ENCODE measurements at regions not wholly inside any gene's neighbourhood (a gene's known extent, or its start where the extent isn't known, plus 50 kb on each side); places are given as distances from the start of the nearest gene placed in this dataset.

- TF ChIP-seq ZNF24 (IDR thresholded peaks at IDR 0.05): 0 out of 2 replicates have a peak, but pooled peaks have one; percentile 11
- TF ChIP-seq CHD2 (IDR thresholded peaks at IDR 0.05; ENCODE audit: borderline replicate concordance, low read depth, low read length): no peak
- TF ChIP-seq SMAD1 (IDR thresholded peaks at IDR 0.05; ENCODE audit: low read depth, partially characterized antibody): peak; percentile 42
- peak; percentile 96 for TF ChIP-seq NBN (IDR thresholded peaks at IDR 0.05)
- peak; percentile 99 for TF ChIP-seq ATF2 (IDR thresholded peaks at IDR 0.05; ENCODE audit: low read length)
- TF ChIP-seq IKZF1 (conservative IDR thresholded peaks at IDR 0.05): peak; percentile 97
- peak; percentile 58; the same call in 1 of the 2 replicates for TF ChIP-seq MAX (IDR thresholded peaks at IDR 0.05; ENCODE audit: low read depth, low read length)
- TF ChIP-seq RUNX3 (IDR thresholded peaks at IDR 0.05; ENCODE audit: low read length): peak; percentile 99
- TF ChIP-seq CHD4 (IDR thresholded peaks at IDR 0.05): no peak
- no peak for TF ChIP-seq POLR2AphosphoS2 (IDR thresholded peaks at IDR 0.05; ENCODE audit: low read depth, low read length)
- peak; percentile 93 for TF ChIP-seq PML (IDR thresholded peaks at IDR 0.05; ENCODE audit: low read length)
- peak; percentile 90 for TF ChIP-seq CBFB (IDR thresholded peaks at IDR 0.05; ENCODE audit: low read depth)
- peak; percentile 95 to 96 for TF ChIP-seq IKZF2 (IDR thresholded peaks at IDR 0.05)
- TF ChIP-seq, protein P1, sequence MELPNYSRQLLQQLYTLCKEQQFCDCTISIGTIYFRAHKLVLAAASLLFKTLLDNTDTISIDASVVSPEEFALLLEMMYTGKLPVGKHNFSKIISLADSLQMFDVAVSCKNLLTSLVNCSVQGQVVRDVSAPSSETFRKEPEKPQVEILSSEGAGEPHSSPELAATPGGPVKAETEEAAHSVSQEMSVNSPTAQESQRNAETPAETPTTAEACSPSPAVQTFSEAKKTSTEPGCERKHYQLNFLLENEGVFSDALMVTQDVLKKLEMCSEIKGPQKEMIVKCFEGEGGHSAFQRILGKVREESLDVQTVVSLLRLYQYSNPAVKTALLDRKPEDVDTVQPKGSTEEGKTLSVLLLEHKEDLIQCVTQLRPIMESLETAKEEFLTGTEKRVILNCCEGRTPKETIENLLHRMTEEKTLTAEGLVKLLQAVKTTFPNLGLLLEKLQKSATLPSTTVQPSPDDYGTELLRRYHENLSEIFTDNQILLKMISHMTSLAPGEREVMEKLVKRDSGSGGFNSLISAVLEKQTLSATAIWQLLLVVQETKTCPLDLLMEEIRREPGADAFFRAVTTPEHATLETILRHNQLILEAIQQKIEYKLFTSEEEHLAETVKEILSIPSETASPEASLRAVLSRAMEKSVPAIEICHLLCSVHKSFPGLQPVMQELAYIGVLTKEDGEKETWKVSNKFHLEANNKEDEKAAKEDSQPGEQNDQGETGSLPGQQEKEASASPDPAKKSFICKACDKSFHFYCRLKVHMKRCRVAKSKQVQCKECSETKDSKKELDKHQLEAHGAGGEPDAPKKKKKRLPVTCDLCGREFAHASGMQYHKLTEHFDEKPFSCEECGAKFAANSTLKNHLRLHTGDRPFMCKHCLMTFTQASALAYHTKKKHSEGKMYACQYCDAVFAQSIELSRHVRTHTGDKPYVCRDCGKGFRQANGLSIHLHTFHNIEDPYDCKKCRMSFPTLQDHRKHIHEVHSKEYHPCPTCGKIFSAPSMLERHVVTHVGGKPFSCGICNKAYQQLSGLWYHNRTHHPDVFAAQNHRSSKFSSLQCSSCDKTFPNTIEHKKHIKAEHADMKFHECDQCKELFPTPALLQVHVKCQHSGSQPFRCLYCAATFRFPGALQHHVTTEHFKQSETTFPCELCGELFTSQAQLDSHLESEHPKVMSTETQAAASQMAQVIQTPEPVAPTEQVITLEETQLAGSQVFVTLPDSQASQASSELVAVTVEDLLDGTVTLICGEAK (IDR thresholded peaks at IDR 0.05; ENCODE audit: borderline replicate concordance): no peak; the same call in 1 of the 2 replicates
- no peak for TF ChIP-seq YBX1 (IDR thresholded peaks at IDR 0.05)
- peak; percentile 94 for TF ChIP-seq CREM (IDR thresholded peaks at IDR 0.05; ENCODE audit: low read depth)
- no peak for TF ChIP-seq STAT3 (IDR thresholded peaks at IDR 0.05; ENCODE audit: low read depth, low read length)
- peak; percentile 83 for TF ChIP-seq MEF2A (IDR thresholded peaks at IDR 0.05; ENCODE audit: insufficient read depth, low read depth, low read length)
- peak; percentile 97 for TF ChIP-seq DPF2 (IDR thresholded peaks at IDR 0.05)
- TF ChIP-seq FOS (IDR thresholded peaks at IDR 0.05; ENCODE audit: borderline replicate concordance, extremely low read depth, insufficient read length): no peak
- TF ChIP-seq NR2C1 (IDR thresholded peaks at IDR 0.05): 0 out of 2 replicates have a peak, but pooled peaks have one; percentile 43
- TF ChIP-seq, protein P2, sequence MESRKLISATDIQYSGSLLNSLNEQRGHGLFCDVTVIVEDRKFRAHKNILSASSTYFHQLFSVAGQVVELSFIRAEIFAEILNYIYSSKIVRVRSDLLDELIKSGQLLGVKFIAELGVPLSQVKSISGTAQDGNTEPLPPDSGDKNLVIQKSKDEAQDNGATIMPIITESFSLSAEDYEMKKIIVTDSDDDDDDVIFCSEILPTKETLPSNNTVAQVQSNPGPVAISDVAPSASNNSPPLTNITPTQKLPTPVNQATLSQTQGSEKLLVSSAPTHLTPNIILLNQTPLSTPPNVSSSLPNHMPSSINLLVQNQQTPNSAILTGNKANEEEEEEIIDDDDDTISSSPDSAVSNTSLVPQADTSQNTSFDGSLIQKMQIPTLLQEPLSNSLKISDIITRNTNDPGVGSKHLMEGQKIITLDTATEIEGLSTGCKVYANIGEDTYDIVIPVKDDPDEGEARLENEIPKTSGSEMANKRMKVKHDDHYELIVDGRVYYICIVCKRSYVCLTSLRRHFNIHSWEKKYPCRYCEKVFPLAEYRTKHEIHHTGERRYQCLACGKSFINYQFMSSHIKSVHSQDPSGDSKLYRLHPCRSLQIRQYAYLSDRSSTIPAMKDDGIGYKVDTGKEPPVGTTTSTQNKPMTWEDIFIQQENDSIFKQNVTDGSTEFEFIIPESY (IDR thresholded peaks at IDR 0.05): peak; percentile 10; the same call in 1 of the 2 replicates
- no peak for TF ChIP-seq SMC3 (IDR thresholded peaks at IDR 0.05; ENCODE audit: borderline replicate concordance, low read length)
- peak; percentile 24; the same call in 1 of the 2 replicates for TF ChIP-seq YY1 (IDR thresholded peaks at IDR 0.05; ENCODE audit: low read depth, low read length)
- peak in 1 of 2 experiments; percentile 100; a peak in 2 of 4 replicates for TF ChIP-seq ETV6 (conservative IDR thresholded peaks at IDR 0.05 in 1 of 2, IDR thresholded peaks at IDR 0.05 in 1 of 2; ENCODE audit: borderline replicate concordance in 1 of 2, low read depth in 1 of 2)
- TF ChIP-seq SRF (IDR thresholded peaks at IDR 0.05; ENCODE audit: low read depth in 2 of 2, low read length in 2 of 2): peak in 1 of 2 experiments; percentile 63; a peak in 1 of 4 replicates
These were observed 157.5 kb downstream of the TMTC3 start (continued) for GRCh38 chr12:88299567-88300101.
